OCI-LY1 (cell line): ENCODE measurements at regions not wholly inside any gene's neighbourhood (a gene's known extent, or its start where the extent isn't known, plus 50 kb on each side); places are given as distances from the start of the nearest gene placed in this dataset.

Experiments
- CTCF ChIP-seq: fragments of 200-600 bp; sonication (generic), shearing (Covaris generic); IDR thresholded peaks from 2 replicates; pipeline ENCODE4 v1.5.1; 2017; ENCODE audit warnings: mild to moderate bottlenecking, antibody characterized with exemption, low read length, moderate library complexity, mixed read lengths
- EZH2 ChIP-seq: fragments of 200-600 bp; sonication (generic), shearing (Covaris generic); IDR thresholded peaks from 2 replicates; pipeline ENCODE4 v1.8.0; 2017; ENCODE audit warnings: borderline replicate concordance, mixed run types, mild to moderate bottlenecking, antibody characterized with exemption, low read length, moderate library complexity, mixed read lengths

DNA sequence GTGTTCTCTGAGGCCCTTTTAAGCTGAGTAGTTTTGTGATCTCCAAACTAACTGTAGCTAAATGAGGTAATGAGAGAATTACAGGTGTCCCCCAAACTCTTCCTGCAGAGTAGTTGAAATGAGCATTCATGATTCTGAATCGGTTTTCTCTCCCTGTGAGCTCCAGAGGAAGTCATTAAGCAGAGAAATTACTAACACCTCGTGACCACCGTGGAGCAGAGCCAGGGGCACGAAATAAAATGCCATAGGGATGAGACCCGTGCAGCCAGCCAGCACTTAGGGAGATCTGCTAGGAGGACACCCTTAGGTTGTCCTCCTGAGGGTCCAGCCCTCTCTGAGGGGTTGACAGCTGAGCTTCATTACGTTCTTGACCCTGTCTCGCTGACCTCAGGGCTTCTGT, 79.5 kb downstream of the SLC25A47 start:
- TF ChIP-seq CTCF (no peak), EZH2 (no peak)
